Activated CD8-positive, alpha-beta memory T cell treated with anti-CD3 and anti-CD28 coated beads for 4 hours (primary cell): ENCODE measurements at regions not wholly inside any gene's neighbourhood (a gene's known extent, or its start where the extent isn't known, plus 50 kb on each side); places are given as distances from the start of the nearest gene placed in this dataset.

Source experiments
- DNase-seq, 2 donors: peaks; one replicate each; pipeline ENCODE4 v3.0.0-alpha.2; 2020; ENCODE audit warnings: low read depth in 2 of 2

DNA sequence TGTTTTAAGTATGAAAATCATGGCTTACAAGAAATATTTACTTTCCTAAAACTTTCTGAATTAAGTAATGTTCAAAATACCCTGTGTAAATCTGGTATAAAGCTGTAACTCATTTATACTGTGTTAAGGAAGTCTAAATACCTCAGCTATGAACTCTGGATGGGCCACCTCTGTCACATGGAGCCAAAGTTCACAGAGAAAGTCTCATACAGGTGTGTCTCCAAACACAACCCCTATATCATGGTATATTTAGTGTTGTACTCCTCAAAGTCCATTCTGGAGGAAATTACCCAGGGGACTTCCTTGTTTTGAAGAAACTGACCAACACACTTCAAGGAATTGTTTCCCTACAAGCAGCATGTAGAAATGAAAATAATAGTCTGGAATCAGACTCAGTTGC is 909.2 kb upstream of the TENM4 start:
- DNase-seq = no peak

DNA sequence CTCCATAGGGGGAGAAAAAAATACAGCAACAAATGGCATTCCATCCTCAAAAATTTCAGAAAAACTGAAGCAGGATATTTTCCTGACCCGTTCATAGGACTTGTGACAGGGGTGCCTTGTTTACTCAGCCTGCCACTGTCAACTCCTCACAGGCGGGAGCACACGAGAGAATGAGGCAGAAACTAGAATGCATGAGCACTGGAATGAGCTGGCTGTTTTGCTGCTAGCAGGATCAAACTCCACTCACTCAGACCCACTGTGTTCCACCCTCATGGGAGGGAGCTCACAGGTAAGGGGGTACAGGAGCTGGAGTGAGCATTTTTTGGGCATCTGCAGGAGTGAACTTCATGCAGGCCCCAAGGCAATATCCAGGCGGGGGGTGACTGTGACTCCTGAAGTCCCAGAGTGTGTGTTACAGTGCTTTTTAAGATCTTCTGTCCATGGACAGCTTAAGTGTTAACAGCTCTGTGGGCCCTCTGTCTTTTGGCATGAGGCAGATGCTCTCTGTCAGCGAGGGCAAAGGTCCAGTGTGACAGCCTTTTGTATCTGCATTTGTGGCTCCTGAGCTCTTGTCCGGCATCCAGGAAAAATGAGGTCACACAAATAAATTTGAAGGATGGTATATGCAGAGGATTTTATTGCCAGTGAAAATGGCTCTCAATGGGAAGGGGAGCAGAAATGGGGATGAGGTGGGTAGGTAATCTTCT is 905.7 kb upstream of the TENM4 start:
- DNase-seq = no peak

DNA sequence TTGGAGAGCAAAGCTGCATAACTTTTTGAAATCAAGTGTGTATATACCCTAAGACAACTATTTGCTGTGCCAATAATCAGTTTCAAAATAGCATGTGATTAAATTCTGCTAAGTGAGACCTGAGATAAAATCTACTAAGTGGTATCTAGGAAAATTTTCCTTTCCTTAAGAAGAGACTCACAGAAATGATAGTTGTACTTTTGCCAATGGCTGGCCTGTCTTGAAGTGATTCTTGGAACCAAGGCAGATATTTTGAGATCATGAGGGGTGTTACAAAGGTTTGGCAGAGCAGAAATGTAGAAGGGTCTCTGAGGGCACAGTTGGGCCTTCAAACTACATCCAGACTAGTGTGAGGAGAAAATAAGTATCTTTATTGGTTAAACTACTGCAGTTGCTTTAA is 902.6 kb upstream of the TENM4 start:
- DNase-seq = no peak

GRCh38 chr11:80338231-80338630 is 897.4 kb upstream of the TENM4 start:
- DNase-seq = no peak

DNA sequence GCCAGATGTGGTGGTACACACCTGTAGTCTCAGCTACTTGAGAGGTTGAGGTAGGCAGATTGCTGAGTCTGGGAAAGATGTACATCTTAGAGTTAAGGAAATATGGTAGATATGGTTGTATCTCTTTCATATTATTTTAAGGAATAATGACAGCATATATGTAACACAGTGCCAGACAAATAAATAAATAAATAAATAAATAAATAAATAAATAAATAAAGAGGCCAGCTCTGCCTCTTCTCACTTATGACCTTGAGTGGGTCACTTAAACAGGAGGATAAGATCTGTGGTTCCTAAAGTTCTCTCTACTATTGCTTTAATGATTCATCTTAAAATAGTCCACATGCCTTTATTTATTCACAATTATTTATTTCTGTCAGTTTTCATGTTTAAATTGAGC is 890.9 kb upstream of the TENM4 start:
- no peak for DNase-seq

- DNase-seq = no peak
These were observed 889.4 kb upstream of the TENM4 start for GRCh38 chr11:80330264-80330663.

DNA sequence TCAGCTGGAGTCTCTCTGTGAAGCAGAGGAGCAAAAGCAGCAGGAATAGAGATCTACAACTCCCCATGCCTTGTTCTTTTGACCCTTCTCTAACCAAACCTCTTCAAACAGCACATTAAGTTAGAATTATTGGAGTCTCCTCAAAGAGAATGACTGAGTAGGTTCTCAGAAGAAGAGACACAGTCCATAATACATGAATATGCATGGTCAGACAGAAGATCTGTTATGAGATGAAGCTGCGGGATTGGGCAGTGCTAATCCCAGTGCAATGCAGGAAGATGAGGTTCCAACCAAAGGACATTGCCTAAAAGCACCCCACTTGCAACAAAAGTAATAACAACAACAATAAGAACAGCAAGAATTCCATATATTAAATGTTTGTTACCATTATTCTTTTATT is 887.9 kb upstream of the TENM4 start:
- DNase-seq = no peak

DNA sequence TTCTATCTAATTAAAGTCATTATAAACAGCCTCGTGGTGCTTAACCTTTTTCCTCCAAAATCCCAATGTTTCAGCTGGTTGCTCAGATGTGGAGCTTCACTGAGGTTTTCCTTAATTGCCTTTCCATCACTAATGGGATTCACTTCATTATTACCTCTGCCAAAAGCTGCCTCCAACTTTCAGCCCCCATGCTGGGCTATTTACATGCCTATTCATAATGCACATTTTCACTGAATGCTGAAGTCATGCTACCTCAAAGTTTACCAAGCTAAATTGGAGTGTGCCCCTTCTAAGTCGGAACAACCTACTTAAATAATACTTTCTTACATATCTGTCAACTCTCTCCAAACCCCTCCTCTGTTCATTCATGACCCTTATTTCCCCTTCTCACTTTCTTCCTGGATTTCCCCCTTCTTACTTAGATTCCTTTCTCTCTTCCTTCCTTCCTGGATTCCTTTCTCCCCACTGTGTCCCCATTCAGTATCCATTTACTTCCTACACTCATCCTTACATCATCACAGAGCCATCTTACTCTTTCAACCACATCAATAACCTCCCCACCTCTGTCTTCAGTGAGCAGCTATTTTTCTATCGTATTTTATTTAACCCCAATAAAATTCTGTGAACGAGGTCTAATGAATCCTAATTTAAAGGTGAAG is 887.3 kb upstream of the TENM4 start:
- DNase-seq = no peak

DNA sequence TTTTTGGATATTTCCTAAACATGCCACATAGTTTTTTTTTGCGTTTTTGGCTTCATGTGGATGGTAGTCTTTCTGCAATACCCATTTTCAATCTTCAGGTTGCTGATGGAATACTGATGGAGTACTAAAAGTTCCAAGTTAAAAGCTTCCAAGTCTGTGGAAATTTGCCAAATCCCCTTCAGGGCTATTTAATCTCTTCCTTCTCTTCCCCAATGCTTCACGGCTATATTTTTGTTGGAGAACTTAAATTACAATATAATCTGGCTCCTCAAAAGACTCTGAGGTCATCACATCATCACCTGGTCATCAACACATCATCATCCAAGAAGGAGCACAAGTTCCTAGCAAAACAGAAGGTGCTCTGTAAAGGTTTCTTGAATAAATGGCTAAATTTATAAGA is 881.0 kb upstream of the TENM4 start:
- DNase-seq = no peak

GRCh38 chr11:80320765-80321164 is 879.9 kb upstream of the TENM4 start:
- no peak for DNase-seq

GRCh38 chr11:80320226-80320625 is 879.4 kb upstream of the TENM4 start:
- DNase-seq = no peak

DNA sequence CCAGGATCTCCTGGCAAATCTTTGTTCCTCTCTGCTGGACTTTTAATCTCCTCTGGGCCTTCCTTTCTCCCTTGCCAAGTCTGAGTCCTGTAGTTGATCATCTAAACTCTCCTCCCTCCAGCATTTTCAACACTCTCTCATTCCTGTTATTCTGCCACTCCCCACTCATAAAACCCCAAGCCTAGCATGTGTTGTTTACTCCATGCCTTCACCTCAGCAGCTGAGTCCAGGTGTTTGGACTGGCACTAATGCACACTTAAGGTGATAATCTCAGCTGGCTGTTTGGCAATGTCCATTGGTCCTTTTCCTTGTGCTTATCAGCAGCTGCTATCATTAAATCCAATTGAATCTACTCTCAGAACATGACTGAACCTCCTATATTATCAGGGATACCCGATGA is 876.8 kb upstream of the TENM4 start:
- no peak for DNase-seq

DNA sequence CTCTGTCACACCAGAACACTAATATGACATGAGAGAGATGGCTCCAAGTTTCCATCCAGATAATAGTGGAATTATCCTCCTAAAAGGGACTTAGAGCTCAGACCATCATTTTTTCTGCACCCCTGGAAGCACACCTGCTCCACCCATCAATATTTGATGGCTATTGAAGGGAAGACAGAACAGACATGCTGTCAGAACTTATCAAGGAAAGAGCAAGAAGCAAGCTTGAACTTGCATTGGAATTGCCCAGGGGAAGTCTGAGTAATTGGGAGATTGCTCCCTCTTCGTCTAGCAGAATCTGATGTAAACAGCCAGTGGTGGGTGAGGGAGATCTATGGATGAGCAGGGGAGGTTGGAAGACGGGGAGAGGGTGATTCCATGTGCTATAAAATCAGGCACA is 874.4 kb upstream of the TENM4 start:
- no peak for DNase-seq

DNA sequence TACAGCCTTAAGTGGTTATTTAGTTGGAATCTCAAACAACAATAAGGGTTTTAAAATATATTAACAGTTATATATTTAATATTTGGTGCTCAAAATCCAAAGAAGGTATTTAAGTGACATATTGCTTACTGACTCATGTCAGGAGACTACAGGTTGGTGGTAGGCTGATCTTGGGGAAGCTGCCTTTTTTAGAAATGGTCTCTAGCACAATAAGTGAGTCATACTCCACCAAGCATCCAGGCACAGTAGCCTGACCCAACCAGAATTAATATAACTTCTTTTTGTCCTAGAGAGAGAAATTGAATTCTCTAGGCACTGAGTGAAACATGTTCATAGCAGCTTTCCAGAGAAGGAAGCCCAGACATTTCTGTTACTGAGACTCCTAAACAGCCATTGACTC is 868.5 kb upstream of the TENM4 start:
- no peak for DNase-seq

GRCh38 chr11:80307676-80308075 is 866.8 kb upstream of the TENM4 start:
- no peak for DNase-seq

GRCh38 chr11:80297858-80298632 is 857.2 kb upstream of the TENM4 start:
- DNase-seq = no peak

DNA sequence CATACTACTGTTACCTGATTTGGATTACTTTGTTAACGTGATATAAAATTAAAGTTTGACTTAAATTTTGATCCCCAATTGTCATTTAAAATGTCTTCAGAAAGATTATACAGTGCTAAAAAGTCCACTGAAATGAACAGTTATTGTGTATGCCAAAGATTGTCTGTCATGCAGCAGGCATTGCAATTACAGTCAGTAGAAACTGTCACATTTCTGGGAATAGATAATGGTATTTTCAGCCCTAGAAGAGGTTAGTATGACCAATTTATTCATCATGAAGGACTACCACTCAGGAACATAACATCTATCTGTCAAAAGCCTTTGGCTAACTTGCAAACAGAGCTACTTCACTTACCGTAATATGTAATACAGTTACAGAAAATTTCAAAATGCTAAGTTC is 852.5 kb upstream of the TENM4 start:
- no peak for DNase-seq

- no peak for DNase-seq
These were observed 844.3 kb upstream of the TENM4 start for GRCh38 chr11:80284946-80285785.

DNA sequence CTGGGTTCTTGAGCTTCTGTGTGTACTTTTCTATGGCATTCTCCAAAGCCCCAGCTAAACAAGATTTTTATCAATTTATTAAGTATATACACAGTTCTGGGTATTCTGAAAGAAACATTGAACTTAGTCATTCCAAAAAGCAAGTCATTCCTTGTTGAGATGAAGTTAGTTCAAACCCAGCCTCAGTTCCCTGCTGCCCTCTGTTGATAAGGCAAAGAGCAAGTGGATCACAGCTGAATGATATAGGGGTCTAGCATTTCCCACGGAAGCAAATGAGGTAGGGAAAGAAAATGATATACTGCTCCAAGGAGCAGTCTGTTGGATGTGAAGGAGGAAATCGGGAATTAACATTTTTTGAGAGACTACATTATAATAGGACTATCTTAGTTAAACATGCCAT is 841.8 kb upstream of the TENM4 start:
- DNase-seq = no peak

- no peak for DNase-seq
These were observed 840.4 kb upstream of the TENM4 start for GRCh38 chr11:80281194-80281593.

- no peak for DNase-seq
These were observed 839.9 kb upstream of the TENM4 start for GRCh38 chr11:80280737-80281136.

DNA sequence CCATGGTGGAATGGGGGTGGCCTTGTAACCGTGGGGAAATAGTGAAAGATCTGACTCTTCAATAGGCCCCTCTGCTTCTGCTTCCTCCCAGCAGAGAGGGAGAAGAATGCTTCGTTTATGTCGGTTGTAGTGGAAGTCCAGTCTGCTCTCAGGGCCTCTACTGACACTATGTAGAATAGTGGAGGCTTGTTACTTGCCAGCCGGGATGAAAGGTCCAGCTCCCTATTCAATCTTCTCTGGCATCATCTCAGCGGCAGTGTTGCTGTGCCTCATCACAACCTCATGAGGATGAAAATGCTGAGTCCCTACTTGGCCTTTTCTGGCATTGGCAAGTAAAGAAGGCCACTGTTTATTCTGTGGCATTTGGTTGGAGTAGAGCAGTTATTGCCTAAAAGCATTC is 820.9 kb upstream of the TENM4 start:
- no peak for DNase-seq
